Mesenchymal stem cell (in vitro differentiated cells and primary cell): ENCODE measurements at regions not wholly inside any gene's neighbourhood (a gene's known extent, or its start where the extent isn't known, plus 50 kb on each side); places are given as distances from the start of the nearest gene placed in this dataset.
A peak's percentile ranks its signal among the peaks of the same experiment; 100 is the strongest.

Source experiments
- DNase-seq: peaks from one replicate; pipeline ENCODE4 v3.0.0-alpha.2; 2013
- H2AFZ ChIP-seq: one replicate; pipeline ENCODE4 v1.6.1; 2013; ENCODE audit warnings: low read depth, mild to moderate bottlenecking, control low read depth, inconsistent platforms, low read length, moderate library complexity
- H2AK5ac ChIP-seq: 2 replicates; pipeline ENCODE4 v1.6.1; 2013; ENCODE audit warnings: low read length, moderate library complexity, mild to moderate bottlenecking, inconsistent platforms; ENCODE audit not compliant: severe bottlenecking
- H2BK120ac ChIP-seq: one replicate; pipeline ENCODE4 v1.6.1; 2013; ENCODE audit warnings: low read depth, mild to moderate bottlenecking, inconsistent platforms, low read length, moderate library complexity
- H2BK12ac ChIP-seq, 2 experiments: one replicate each; pipeline ENCODE4 v1.6.1; 2013; ENCODE audit warnings: inconsistent platforms in 2 of 2, low read length in 2 of 2, mild to moderate bottlenecking in 2 of 2, moderate library complexity in 2 of 2, control low read depth in 1 of 2
- H2BK15ac ChIP-seq: one replicate; pipeline ENCODE4 v1.6.1; 2013; ENCODE audit warnings: mild to moderate bottlenecking, low read depth, inconsistent platforms; ENCODE audit not compliant: poor library complexity, severe bottlenecking
- H2BK5ac ChIP-seq: 2 replicates; pipeline ENCODE4 v1.6.1; 2013; ENCODE audit warnings: low read depth, mild to moderate bottlenecking, low read length, control low read depth, inconsistent platforms; ENCODE audit not compliant: poor library complexity, severe bottlenecking
- H3K14ac ChIP-seq, 2 experiments: one replicate each; pipeline ENCODE4 v1.6.1; 2013; ENCODE audit warnings: inconsistent platforms in 2 of 2, low read length in 2 of 2, control low read depth in 1 of 2, mild to moderate bottlenecking in 1 of 2, moderate library complexity in 1 of 2
- H3K18ac ChIP-seq, 2 experiments: one replicate each; pipeline ENCODE4 v1.6.1; 2013; ENCODE audit warnings: inconsistent platforms in 2 of 2, low read length in 2 of 2, control low read depth in 1 of 2, low read depth in 1 of 2, mild to moderate bottlenecking in 1 of 2
- H3K23ac ChIP-seq, 2 experiments: one replicate each; pipeline ENCODE4 v1.6.1; 2013; ENCODE audit warnings: inconsistent platforms in 2 of 2, low read length in 2 of 2, mild to moderate bottlenecking in 2 of 2, moderate library complexity in 2 of 2, control low read depth in 1 of 2
- H3K27ac ChIP-seq: 2 replicates; pipeline ENCODE4 v1.5.1; 2013; ENCODE audit warnings: mild to moderate bottlenecking, moderate library complexity, low read length, control low read depth, inconsistent platforms; ENCODE audit not compliant: poor library complexity, severe bottlenecking
- H3K27me3 ChIP-seq, 2 experiments: 2 replicates each; pipeline versions ENCODE4 v1.6.1 to v1.7.0; 2013; ENCODE audit warnings: low read length in 2 of 2, mild to moderate bottlenecking in 2 of 2, moderate library complexity in 2 of 2, control low read depth in 1 of 2, inconsistent platforms in 1 of 2; ENCODE audit not compliant: control insufficient read depth in 1 of 2, insufficient read depth in 1 of 2
- H3K36me3 ChIP-seq, 2 experiments: 2 replicates each; pipeline versions ENCODE4 v1.6.1 to v1.7.0; 2013; ENCODE audit warnings: low read length in 2 of 2, control low read depth in 1 of 2, inconsistent platforms in 1 of 2, low read depth in 1 of 2, mild to moderate bottlenecking in 1 of 2; ENCODE audit not compliant: insufficient read depth in 2 of 2, control insufficient read depth in 1 of 2
- H3K4ac ChIP-seq, 2 experiments: one replicate each; pipeline ENCODE4 v1.6.1; 2013; ENCODE audit warnings: inconsistent platforms in 2 of 2, low read length in 2 of 2, mild to moderate bottlenecking in 2 of 2, moderate library complexity in 2 of 2, control low read depth in 1 of 2, low read depth in 1 of 2
- H3K4me1 ChIP-seq: 2 replicates; pipeline ENCODE4 v1.6.1; 2013; ENCODE audit warnings: low read depth, low read length, control low read depth; ENCODE audit not compliant: control insufficient read depth, insufficient read depth
- H3K4me2 ChIP-seq: 2 replicates; pipeline ENCODE4 v1.6.1; 2013; ENCODE audit warnings: low read length, mild to moderate bottlenecking, inconsistent platforms; ENCODE audit not compliant: poor library complexity, severe bottlenecking
- H3K4me3 ChIP-seq, 2 experiments: 2 replicates each; pipeline versions ENCODE4 v1.5.1 to v1.7.0; 2013; ENCODE audit warnings: low read length in 2 of 2, mild to moderate bottlenecking in 2 of 2, control low read depth in 1 of 2, low read depth in 1 of 2; ENCODE audit not compliant: insufficient read depth in 1 of 2
- H3K79me1 ChIP-seq: replicated peaks from 2 replicates; pipeline ENCODE4 v1.6.1; 2013; ENCODE audit warnings: mild to moderate bottlenecking, control low read depth, low read length, inconsistent platforms; ENCODE audit not compliant: poor library complexity, severe bottlenecking
- H3K9ac ChIP-seq: 2 replicates; pipeline ENCODE4 v1.7.0; 2013; ENCODE audit warnings: mild to moderate bottlenecking, low read length, moderate library complexity
- H3K9me3 ChIP-seq: 2 replicates; pipeline ENCODE4 v1.7.0; 2013; ENCODE audit warnings: mild to moderate bottlenecking, low read length; ENCODE audit not compliant: control insufficient read depth
- H4K8ac ChIP-seq: one replicate; pipeline ENCODE4 v1.6.1; 2013; ENCODE audit warnings: inconsistent platforms, mild to moderate bottlenecking, low read length, moderate library complexity
- H4K91ac ChIP-seq: one replicate; pipeline ENCODE4 v1.6.1; 2013; ENCODE audit warnings: mild to moderate bottlenecking, low read length, inconsistent platforms
- WGBS: methylation state at CpG from one replicate; pipeline ENCODE4 v1.1.7; 2013; ENCODE audit warnings: mixed read lengths; 5-methylcytosine and 5-hydroxymethylcytosine counted together

- no peak overlapping the region for H3K9ac ChIP-seq
- no peak overlapping the region for H3K4me3 ChIP-seq
- H3K79me1 ChIP-seq, result no peaks in the 10 kb centered on the region
- no peak overlapping the region for H2BK12ac ChIP-seq
- no peak overlapping the region for H2BK5ac ChIP-seq
- no peak overlapping the region for H2BK15ac ChIP-seq
- H2AK5ac ChIP-seq, result no peak overlapping the region
- WGBS, result 73% methylated on average over 3 of the region's 3 CpGs
- no peak overlapping the region for H3K14ac ChIP-seq
- no peak overlapping the region for H4K8ac ChIP-seq
- H3K27me3 ChIP-seq, result peaks cover 0 to 56% of the 10 kb centered on the region in 2 experiments
- no peak overlapping the region for H3K23ac ChIP-seq
- H3K4ac ChIP-seq, result no peak overlapping the region
- peak; percentile 5 for DNase-seq
- no peaks in the 10 kb centered on the region for H3K36me3 ChIP-seq
- H3K18ac ChIP-seq, result no peak overlapping the region
- H2AFZ ChIP-seq, result no peak overlapping the region
- H3K4me2 ChIP-seq, result no peak overlapping the region
- H3K4me1 ChIP-seq, result no peaks in the 10 kb centered on the region
- H4K91ac ChIP-seq, result no peak overlapping the region
- no peaks in the 10 kb centered on the region for H3K9me3 ChIP-seq
- no peak overlapping the region for H2BK120ac ChIP-seq
- H3K27ac ChIP-seq, result no peak overlapping the region
These were observed 358.6 kb upstream of the ASIC2 start for GRCh38 chr17:33651686-33652085.

- no peak overlapping the region for H4K8ac ChIP-seq
- no peak overlapping the region for H2BK5ac ChIP-seq
- no peak overlapping the region for H3K18ac ChIP-seq
- no peak overlapping the region for H3K14ac ChIP-seq
- H3K4ac ChIP-seq, result no peak overlapping the region
- no peak overlapping the region for H2BK15ac ChIP-seq
- H2BK120ac ChIP-seq, result no peak overlapping the region
- H3K4me1 ChIP-seq, result no peaks in the 10 kb centered on the region
- H3K36me3 ChIP-seq, result no peaks in the 10 kb centered on the region
- H3K4me3 ChIP-seq, result no peak overlapping the region
- no peak overlapping the region for H3K27ac ChIP-seq
- no peak overlapping the region for H2AFZ ChIP-seq
- peaks cover 0 to 46% of the 10 kb centered on the region in 2 experiments for H3K27me3 ChIP-seq
- no peak for DNase-seq
- WGBS, result 87% methylated on average over 6 of the region's 6 CpGs
- no peak overlapping the region for H2AK5ac ChIP-seq
- no peaks in the 10 kb centered on the region for H3K79me1 ChIP-seq
- H2BK12ac ChIP-seq, result no peak overlapping the region
- H3K9me3 ChIP-seq, result no peaks in the 10 kb centered on the region
- H3K9ac ChIP-seq, result no peak overlapping the region
- no peak overlapping the region for H3K23ac ChIP-seq
- H3K4me2 ChIP-seq, result no peak overlapping the region
- no peak overlapping the region for H4K91ac ChIP-seq
These were observed 359.8 kb upstream of the ASIC2 start for GRCh38 chr17:33652731-33653398.

DNA sequence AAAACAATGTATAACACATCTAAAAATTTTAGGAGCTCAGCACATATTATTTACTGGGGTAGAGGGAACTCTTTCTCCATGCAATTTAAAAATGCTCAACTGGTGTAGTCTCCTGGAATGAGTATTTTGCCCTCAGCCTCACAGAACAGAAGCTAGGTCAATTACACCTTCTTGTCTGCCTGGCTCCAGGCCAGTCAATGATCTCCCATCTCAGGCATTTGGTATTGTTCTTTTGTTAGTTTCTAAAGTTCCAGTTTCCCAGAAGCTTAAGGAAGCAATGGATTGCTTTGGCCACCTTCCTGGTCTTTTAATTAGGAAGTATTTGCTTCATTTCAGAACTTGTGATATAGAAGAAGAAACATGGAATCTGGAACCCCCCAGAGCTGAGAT is 360.3 kb upstream of the ASIC2 start:
- H3K27ac ChIP-seq, result no peak overlapping the region
- H3K27me3 ChIP-seq, result peaks cover 0 to 48% of the 10 kb centered on the region in 2 experiments
- no peak overlapping the region for H2AFZ ChIP-seq
- no peak overlapping the region for H2BK15ac ChIP-seq
- no peak overlapping the region for H3K4me2 ChIP-seq
- no peak overlapping the region for H3K14ac ChIP-seq
- H2BK120ac ChIP-seq, result no peak overlapping the region
- no peak overlapping the region for H2AK5ac ChIP-seq
- H3K4ac ChIP-seq, result no peak overlapping the region
- no peak overlapping the region for H3K4me3 ChIP-seq
- no peak overlapping the region for H3K23ac ChIP-seq
- no peak overlapping the region for H4K8ac ChIP-seq
- H3K18ac ChIP-seq, result no peak overlapping the region
- H3K9me3 ChIP-seq, result no peaks in the 10 kb centered on the region
- H3K9ac ChIP-seq, result no peak overlapping the region
- no peak overlapping the region for H4K91ac ChIP-seq
- H2BK5ac ChIP-seq, result no peak overlapping the region
- no peak overlapping the region for H2BK12ac ChIP-seq
- H3K79me1 ChIP-seq, result no peaks in the 10 kb centered on the region
- H3K36me3 ChIP-seq, result no peaks in the 10 kb centered on the region
- DNase-seq, result no peak
- H3K4me1 ChIP-seq, result no peaks in the 10 kb centered on the region

- Histone ChIP-seq H4K91ac (no peak overlapping the region), H2AFZ (no peak overlapping the region), H3K4ac (no peak overlapping the region), H3K27ac (no peak overlapping the region), H3K27me3 (peaks cover 0 to 32% of the 10 kb centered on the region in 2 experiments), H3K79me1 (no peaks in the 10 kb centered on the region), H3K9ac (no peak overlapping the region), H3K4me2 (no peak overlapping the region), H2BK5ac (no peak overlapping the region), H4K8ac (no peak overlapping the region), H3K14ac (no peak overlapping the region), H2BK12ac (no peak overlapping the region), H2BK15ac (no peak overlapping the region), H3K4me1 (no peaks in the 10 kb centered on the region), H2AK5ac (no peak overlapping the region), H3K9me3 (no peaks in the 10 kb centered on the region), H2BK120ac (no peak overlapping the region), H3K36me3 (no peaks in the 10 kb centered on the region), H3K4me3 (no peak overlapping the region), H3K23ac (no peak overlapping the region), H3K18ac (no peak overlapping the region)
- WGBS, result 90% methylated on average over 3 of the region's 4 CpGs
- DNase-seq, result no peak
These were observed 364.1 kb upstream of the ASIC2 start for GRCh38 chr17:33657181-33657580.
